Left colon (tissue), 2 donors: ENCODE measurements at regions not wholly inside any gene's neighbourhood (a gene's known extent, or its start where the extent isn't known, plus 50 kb on each side); places are given as distances from the start of the nearest gene placed in this dataset.

ENCODE experiments used
- ATAC-seq: fragments of 200-7000 bp; cut with Tn5 transposase; one replicate; pipeline ENCODE4 v1.9.1; 2020; ENCODE audit warnings: mild to moderate bottlenecking, moderate library complexity
- DNase-seq, 2 donors: peaks; one replicate each; pipeline ENCODE4 v3.0.0-alpha.2; 2020
- intact Hi-C, 2 donors: fragments of 100-400 bp; cut with DNase I in 1 of 2; cut with micrococcal nuclease in 1 of 2; formaldehyde crosslinking; loops; one replicate each; pipeline versions ENCODE4 v1.11.2 to v1.14.0; 2022; cut with DNase I, micrococcal nuclease
- donor health status: DM: no; HTN: no; CAD: no.
- donor health status: DM: yes; HTN: yes; CAD: no.

GRCh38 chr7:128167042-128167701 is 73.9 kb upstream of the LEP start:
- DNase-seq = peak in 1 of 2 donors; percentile 11
- peak; percentile 41 for ATAC-seq
- intact Hi-C loops = no loop called here

- ATAC-seq = no peak
- no peak for DNase-seq
- intact Hi-C loops = no loop called here
Observed at GRCh38 chr7:128167791-128168666, 73.0 kb upstream of the LEP start.

DNA sequence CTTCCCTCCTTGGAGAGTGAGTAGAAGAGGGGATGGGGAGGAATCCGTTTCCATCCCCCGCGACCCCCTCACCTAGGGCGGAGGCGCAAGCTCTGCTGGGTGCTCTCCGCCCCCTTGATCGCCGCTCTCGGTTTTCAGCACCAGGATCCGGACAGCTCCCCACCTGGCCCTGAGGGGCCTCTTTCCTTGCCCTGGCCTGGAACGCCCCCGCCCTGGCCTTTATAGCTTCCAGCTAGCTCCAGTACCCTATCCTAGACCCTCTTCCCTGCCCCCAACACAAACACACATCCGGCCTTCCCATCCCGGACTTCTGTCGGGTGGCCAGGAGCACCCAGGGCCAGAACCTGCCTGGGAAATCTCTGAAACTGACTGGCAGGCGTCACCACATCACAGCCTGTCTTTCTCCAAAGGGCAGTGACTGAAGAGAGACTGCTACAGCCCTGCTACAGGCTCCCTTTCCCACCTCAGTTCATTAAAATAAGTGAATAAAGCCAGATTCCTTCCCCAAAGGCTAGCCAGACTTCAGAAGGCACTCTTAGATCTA is 72.3 kb upstream of the LEP start:
- no peak for ATAC-seq
- peak in 1 of 2 donors; percentile 25 for DNase-seq
- intact Hi-C loops = no loop called here

GRCh38 chr7:128170461-128170860 is 70.6 kb upstream of the LEP start:
- ATAC-seq (no peak), DNase-seq (no peak)
- intact Hi-C loops = no loop called here

DNA sequence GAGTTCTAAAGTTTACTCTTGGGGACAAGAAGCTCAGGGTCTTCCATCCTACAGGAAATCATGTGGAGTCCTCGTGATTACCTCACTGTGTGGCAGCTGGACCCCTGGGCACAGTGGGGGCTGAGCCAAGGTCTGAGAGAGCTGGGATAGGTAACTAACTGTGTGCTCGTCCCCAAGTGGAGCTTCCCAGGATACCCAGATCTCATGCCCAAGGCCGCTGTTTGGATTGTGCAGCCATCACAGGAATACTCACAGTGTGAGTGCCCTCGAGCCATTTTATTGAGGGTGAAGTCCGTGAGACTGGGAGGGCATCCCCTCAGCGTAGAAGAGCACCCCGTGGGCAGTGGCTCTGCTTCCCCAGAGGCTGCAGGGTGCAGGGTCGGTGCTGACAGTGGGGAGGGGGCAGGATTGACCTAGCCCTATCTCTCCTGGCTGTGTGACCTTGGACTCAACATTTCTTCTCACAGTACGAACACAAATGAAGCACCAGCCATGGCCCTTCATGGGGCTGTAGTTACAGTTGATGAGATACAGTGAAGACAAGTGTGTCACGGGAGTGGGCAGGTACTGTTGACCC is 69.6 kb upstream of the LEP start:
- no peak for ATAC-seq
- no peak for DNase-seq
- intact Hi-C loops = no loop called here

- peak; percentile 96 for ATAC-seq
- DNase-seq = peak in 1 of 2 donors; percentile 45
Observed at GRCh38 chr7:128172151-128172550, 68.9 kb upstream of the LEP start.

DNA sequence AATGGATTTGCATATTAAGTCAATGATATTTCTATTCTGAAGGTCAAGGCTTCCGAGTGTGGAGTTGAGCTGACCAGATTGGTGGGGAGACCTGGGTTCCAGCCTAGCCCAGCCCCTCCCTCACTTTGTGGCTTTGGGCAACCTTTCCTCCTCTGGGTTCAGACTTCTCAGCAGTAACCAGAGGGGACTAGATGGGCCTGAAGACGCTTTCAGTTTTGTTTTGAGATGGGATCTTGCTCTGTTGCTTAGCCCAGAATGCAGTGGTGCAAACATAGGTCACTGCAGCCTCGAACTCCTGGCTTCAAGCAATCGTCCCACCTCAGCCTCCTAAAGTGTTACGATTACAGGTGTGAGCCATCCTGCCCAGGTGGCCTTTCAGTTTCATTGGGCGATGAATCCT is 68.1 kb upstream of the LEP start:
- DNase-seq (no peak), ATAC-seq (no peak)
- intact Hi-C loops = no loop called here

More at GRCh38 chr7:128172151-128172550, 68.9 kb upstream of the LEP start:
- intact Hi-C loops = no loop called here

GRCh38 chr7:128174386-128174785 is 66.7 kb upstream of the LEP start:
- DNase-seq (no peak), ATAC-seq (no peak)
- intact Hi-C loops = no loop called here

DNA sequence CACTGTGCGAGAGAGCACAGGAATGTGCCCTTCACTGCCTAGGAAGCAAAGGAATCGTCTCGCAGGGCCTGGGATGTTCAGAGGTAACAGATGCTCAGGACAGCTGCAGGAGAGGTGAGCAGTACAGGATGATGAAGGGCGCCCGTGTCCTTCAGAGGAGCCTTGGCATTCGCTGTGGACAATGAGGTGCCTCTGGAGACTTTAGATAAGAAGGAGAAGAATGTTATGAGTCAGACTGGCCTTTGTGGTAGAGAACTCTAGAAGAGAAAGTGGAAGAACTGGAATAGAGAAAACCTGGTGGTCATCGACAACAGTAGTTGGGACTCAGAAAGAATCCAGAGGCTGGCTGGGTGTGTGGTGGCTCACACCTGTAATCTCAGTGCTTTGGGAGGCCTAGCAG is 64.4 kb upstream of the LEP start:
- no peak for ATAC-seq
- intact Hi-C loops = no loop called here
- no peak for DNase-seq

- no peak for DNase-seq
- no peak for ATAC-seq
- intact Hi-C loops = no loop called here
Observed at GRCh38 chr7:128177768-128178550, 63.1 kb upstream of the LEP start.

GRCh38 chr7:128178611-128179010 is 62.5 kb upstream of the LEP start:
- DNase-seq (no peak), ATAC-seq (no peak)
- intact Hi-C loops = no loop called here

- DNase-seq = no peak
- intact Hi-C loops = no loop called here
- ATAC-seq = no peak
Observed at GRCh38 chr7:128188396-128189230, 52.5 kb upstream of the LEP start.

DNA sequence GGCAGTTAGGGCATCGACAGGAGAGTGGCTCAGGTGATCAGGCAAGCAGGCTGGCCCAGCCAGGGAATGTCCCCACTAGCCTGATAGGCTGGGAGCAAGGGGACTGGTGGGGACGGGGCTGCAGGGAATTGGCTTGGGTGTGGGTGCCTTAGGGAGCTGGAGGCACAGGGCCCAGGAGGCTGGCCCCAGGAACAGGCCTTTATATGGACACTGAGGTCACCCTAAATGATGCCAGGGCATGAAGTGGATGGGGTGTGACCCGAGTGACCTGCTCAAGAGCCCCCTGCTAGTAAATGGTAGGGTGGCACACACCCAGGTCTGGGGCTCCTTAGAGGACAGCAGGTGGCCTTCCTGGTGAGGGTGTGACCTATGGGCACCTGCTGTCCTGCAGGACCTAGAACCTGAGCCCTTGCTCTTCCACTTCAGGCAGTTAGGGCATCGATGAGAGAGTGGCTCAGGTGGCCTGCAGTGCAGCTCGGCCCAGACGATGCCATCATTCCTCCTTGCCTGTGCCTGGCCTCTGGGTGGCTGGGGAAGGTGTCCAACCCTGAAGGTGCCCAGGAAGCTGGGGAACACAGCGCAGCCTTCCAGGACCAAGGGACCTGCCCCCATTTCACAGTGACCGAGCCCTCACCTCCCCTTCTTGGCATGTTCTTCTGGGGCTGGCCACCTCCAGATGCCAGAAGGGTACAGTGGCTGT is 51.7 kb upstream of the LEP start:
- intact Hi-C loops = no loop called here
- ATAC-seq = no peak
- no peak for DNase-seq

DNA sequence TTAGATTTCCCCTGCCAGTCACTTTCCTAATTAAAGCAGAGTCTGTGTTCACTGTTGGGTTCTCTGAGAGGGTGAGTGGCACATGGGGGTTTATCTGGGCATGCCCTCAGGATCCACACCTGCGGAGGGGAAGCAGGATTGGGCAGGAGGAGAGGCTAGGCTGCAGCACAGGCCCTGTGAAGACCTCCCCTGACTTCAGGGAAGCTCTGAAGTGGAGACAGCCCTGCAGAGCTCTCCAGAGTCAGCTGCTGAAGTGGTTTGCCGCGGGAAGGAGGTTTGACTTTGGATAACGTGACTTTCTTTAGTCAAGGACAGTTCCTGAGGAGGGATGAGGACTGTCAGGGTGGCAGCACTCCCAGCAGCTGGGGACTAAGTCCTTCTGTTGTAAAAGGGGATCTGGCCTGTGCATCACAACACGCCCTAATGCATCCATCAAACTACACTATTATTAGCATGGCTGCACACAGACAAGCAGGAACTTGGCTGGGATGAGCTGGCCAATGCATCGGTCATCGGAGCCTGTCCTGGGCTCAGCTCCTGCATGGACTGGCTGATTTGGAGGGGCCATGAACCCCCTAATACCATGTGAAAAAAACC is 50.9 kb upstream of the LEP start:
- intact Hi-C loops = no loop called here
- DNase-seq = no peak
- ATAC-seq = no peak

- intact Hi-C loops = no loop called here
- DNase-seq = no peak
- no peak for ATAC-seq
Observed at GRCh38 chr7:128191136-128191844, 49.8 kb upstream of the LEP start.
